NCI-H748 (cell line): ENCODE measurements at regions not wholly inside any gene's neighbourhood (a gene's known extent, or its start where the extent isn't known, plus 50 kb on each side); places are given as distances from the start of the nearest gene placed in this dataset.

ENCODE experiments used
- DNase-seq: peaks from one replicate; lab custom pipeline; 2025; ENCODE audit not compliant: unreplicated experiment; lab: John Stamatoyannopoulos, UW

GRCh38 chr2:52881606-52882005 is 886.0 kb upstream of the CHAC2 start:
- no peak for DNase-seq

DNA sequence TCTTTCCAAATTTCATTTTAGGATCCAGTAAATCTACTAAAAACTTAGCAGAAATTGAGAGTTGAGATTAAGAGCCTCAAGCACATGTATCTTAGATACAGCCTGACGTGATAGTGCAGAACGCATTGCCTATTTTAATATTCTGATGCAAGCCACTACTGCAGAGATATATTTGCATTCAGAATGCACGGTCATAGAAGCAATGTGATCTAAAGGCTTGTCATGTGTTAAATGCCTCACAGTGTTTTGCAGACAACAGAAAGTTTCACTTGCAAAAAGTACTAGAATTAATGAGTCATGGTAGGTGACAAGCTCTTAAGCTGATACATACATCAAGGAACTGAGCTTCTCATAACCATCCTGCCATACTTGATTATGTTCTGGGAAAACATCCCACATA is 886.7 kb upstream of the CHAC2 start:
- no peak for DNase-seq

- DNase-seq: no peak
Observed at GRCh38 chr2:52879561-52879960, 888.0 kb upstream of the CHAC2 start.

GRCh38 chr2:52877703-52878102 is 889.9 kb upstream of the CHAC2 start:
- DNase-seq: peak; percentile 30

DNA sequence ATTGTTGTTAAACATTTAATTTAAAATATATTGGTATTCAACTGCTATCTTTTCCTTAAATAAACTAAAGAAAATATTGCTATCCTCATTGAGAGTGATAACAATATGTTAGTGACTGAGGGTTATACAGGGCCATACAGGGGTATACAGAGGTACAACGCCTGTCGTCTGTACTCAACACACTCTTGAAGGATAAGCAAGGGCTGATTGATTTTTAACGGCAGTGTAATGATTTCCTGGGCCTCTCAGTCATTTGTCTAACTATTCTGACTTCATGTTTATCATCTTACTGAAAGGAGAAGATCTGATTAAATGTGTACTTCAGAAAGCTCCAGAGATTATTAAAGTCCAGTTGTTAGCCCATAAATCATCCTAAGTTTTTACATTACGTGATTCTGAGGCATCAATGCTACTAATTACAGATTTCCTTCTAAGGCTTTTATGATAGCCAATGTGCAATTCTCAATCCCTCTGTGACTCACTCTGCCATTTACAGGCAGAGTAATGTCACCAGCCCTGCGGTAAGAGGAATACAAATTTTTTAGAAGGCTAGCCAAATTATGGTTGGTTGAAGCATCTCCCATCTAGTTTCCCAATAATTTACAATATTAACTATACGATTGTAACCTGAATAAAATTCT is 893.0 kb upstream of the CHAC2 start:
- no peak for DNase-seq

DNA sequence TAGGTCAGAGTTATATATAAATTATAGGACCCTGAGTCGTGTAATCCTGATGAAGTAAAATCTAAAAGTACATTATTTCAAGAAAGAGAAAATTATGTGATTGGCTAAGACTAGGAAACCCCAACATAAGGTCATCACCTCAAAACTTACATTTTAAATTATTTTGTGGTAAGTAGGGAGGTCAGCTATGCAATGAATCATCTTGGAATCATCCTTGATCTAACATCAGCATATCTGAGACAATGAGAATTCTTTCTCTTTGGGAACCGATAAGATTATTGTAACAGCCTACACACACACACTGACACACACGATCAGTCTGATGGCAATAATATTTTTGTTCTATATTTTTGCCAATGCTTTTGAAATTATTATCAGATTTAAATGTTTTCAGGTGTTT is 904.8 kb upstream of the CHAC2 start:
- no peak for DNase-seq

GRCh38 chr2:52861596-52861995 is 906.0 kb upstream of the CHAC2 start:
- DNase-seq: no peak

DNA sequence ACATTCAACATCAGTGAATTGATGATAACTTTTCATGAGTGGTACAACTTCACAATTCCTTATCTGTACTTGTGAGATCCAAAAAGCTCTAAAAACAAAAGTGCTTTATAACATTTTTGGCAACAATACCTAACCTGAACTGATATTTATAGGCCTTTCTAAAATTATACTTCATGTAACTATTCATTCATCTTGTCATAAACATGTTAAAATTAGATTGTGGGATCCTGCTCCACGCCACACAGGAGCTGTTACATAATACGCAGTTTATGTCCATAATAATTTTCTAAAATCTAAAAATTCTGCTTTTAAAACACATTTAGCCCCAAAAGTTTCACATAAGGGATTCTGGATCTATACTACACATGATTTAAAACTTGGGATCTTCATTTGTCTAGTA is 908.5 kb upstream of the CHAC2 start:
- DNase-seq: no peak

- DNase-seq: no peak
Observed at GRCh38 chr2:52857722-52858121, 909.9 kb upstream of the CHAC2 start.

DNA sequence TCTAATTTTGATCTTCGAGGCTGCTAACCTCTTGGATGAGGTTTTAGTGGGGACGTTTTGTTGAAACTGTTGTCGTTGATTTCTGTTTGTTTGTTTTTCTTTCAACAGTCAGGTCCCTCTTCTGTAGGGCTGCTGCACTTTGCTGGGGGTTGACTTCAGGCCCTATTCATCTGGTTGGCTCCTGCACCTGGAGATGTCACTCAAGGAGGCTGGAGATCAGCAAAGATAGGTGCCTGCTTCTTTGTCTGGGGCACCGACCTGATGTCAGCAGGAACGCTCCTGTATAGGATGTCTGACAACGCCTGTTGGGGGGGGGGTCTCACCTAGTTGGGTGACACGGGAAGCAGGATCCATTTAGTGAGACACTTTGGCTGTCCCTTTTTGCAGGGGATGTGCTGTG is 915.6 kb upstream of the CHAC2 start:
- DNase-seq: no peak

DNA sequence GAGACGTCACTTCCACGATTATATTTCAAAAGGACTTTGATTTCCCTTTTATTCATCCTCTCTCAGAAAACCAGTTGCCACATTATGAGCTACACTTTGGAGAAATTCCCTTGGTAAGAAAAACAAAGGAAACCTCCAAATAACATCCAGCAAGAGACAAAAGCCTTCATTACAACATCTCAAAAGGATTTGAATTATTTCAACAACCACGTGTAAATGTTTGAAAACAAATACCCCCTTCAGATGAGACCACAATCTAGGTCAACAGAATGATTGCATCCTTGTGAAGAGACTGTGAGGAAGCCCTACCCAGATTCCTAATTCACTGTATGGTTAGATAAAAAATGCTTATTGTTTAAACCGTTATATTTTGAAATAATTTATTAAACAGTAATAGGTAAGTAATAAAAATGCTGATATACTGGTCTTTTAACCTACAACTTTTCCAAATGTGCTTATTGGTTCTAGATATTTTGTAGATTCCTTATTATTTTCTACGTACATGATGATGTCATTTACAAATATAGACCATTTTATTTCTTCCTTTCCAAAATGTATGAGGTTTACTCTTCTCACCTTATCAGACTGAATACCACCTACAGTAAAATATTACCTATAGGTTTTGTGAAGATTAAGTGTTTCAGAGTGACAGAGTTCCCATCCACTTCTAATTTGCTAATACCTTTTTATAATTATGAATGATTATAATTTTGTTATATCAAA is 922.7 kb upstream of the CHAC2 start:
- DNase-seq: no peak

DNA sequence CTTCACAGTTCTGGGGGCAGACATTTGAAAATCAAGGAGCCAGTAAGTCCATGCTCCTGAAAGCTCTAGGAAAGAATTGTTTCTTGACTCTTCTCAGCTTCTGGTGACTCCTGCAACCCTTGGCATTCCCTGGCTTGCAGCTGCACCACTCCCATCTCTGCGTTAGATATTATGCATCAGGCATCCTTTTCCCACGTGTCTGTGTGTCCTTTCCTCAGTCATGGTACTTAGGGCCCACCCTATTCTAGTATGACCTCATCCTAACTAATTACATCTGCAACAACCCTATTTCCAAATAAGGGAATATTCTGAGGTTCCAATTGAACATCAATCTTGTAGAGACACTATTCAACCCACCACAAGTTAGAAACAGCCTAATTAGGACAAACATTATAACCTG is 931.7 kb upstream of the CHAC2 start:
- no peak for DNase-seq

- no peak for DNase-seq
Observed at GRCh38 chr2:52831216-52831615, 936.4 kb upstream of the CHAC2 start.

DNA sequence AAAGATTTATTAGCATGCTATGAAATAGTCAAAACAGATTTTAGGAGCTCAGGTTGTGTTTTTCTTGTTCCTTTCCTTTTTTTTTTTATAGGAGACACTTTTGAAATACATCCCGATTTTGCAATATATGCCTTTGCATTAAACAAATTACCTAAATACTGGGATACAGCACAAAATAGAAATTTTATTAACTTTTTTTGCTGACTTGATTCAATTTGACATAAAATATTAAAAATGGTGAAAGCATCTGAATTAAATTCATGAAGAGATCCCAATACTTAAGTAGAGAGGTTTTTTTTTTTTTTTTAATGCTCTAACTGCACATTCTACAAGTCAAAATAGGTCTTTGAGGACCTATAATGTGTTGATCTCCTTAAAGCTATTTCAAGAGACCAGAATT is 939.5 kb upstream of the CHAC2 start:
- DNase-seq: no peak

DNA sequence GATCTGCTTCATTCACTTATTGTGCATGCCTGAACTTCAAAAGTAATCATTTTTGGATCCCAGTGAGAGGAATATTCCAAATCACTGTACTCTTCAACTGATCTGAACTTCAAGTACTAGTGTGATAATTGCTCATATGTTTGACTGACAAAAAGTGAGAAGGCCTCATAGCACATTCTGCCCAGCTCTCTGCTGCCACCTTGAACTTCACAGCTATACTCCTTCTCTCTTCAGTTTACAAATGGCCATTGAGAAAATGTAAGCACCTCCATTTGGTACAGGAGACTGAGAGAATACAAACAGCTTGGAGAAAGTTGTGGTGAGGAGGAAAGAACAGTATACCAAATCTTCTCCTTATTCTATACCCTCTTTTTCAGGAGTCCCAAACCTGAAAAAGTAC is 946.0 kb upstream of the CHAC2 start:
- peak; percentile 0 for DNase-seq

GRCh38 chr2:52818958-52819357 is 948.6 kb upstream of the CHAC2 start:
- no peak for DNase-seq

DNA sequence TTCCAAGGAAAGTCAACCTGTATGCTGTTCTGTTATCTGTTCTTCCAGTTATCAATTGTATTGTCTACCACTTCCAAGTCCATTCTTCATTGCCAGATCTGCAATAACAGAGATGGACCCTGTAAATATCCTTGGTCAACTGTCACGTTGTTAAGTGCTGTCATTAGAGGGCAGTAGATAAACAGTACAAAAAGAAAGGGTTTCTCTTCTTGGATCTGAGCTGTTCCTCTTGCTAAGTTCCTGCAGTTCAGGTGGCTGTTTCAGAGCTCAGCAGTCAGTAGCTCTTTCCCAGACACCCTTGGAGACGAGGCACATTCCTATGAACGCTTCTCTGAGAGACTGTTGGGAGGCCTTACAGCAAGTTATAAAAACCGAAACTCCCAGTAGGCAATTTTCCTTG is 957.1 kb upstream of the CHAC2 start:
- peak; percentile 40 for DNase-seq

GRCh38 chr2:52805901-52806410 is 961.6 kb upstream of the CHAC2 start:
- no peak for DNase-seq

DNA sequence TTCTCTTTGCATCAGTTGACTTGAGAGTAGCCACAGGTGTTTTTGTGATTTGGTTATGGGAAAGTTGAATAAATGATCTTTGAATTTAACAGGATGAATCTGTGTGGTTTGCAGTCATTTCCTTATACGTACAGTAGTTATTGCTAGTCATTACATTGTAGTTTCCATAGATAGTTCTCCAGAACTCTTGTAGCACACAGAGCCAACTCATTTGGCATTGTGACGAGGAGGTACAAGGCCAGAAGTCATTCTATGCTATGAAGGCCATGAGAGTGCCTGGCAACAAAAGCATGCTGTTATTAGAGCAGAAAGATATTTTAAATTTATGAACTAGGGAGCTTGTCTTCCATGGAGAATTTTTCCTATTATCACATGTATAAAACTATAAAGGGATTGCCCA is 973.0 kb upstream of the CHAC2 start:
- DNase-seq: no peak

DNA sequence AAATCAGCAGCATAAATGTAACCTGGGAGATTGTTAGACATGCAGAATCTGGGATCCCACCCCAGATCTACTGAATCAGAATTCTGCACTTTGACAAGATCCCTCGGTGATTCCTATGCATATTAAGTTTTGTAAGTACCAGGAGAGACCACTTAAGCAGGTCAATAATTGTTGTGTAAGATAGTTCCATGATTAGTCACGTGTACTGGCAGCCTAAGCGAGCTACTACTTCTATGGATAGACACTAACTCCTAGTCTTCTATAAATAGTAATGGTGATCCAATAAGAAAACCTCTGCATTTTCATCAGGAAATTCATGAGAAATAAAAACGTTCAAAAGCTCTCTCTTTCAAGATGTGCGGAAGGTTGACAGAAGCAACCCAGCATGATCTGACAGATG is 988.2 kb upstream of the CHAC2 start:
- no peak for DNase-seq

DNA sequence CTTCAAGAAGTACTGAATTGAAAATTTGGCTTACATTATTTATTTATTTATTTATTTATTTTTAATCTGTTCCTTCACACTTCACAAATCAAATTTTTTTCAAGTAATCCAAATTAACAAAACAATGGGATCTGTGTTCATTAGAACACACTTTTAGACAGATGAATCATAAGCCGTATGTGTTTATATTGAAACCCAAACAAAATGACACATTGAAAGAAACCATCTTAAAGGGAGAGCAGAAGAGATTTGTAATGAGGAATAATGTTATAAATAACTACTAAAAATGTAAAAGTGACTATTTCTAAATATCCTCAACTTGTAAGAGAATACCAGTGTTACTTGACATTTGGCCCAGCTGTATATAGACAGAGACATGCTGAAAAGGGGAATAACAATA is 991.0 kb upstream of the CHAC2 start:
- DNase-seq: no peak

GRCh38 chr2:52775674-52776073 is 991.9 kb upstream of the CHAC2 start:
- DNase-seq: no peak

DNA sequence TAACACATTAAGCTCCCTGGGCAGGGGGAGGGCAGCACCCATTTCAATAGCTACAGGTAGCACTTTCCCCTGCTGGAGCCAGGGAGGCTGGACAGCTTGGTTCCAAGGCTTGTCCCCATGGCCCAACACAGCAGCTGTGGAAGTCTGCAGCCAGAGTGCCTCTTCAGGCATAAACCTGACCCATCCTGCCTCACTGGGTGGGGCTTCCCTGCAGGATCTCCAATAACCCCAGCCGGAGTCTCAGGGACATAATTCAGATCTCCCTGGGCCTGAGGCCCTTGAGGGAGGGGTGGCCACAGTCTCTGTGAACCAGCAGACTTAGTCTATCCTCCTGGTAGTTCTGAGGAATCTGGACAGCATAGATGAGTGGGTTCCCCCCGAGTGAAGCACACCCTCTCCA is 1001.9 kb upstream of the CHAC2 start:
- DNase-seq: no peak
